ENCODE measurements at regions not wholly inside any gene's neighbourhood (a gene's known extent, or its start where the extent isn't known, plus 50 kb on each side); places are given as distances from the start of the nearest gene placed in this dataset.
"Not testable (repeated sequence)": the region's sequence is repeated elsewhere in the genome, so short reads cannot be mapped to it uniquely, and the experiment has no call there.

DNA sequence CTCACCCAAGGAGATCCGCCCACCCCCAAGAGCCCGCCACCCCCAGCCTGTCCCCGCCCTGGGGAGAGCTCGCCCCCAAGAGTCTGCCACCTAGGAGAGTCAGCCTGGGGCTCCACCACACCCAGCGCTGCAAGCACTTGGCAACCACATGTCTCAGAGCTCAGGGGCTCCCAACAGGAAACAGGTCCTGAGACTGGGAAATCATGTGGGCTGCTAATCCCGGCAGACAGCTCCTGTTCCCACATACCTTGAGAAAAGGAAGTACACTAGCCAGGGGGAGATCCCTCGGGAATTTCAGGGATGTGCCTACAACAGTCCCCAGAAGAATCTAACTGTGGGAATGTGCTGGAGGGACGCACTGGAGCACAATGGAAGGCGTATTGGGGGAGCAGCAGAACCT, 331.4 kb downstream of the ANAPC1 start:
- TF ChIP-seq, protein P1, sequence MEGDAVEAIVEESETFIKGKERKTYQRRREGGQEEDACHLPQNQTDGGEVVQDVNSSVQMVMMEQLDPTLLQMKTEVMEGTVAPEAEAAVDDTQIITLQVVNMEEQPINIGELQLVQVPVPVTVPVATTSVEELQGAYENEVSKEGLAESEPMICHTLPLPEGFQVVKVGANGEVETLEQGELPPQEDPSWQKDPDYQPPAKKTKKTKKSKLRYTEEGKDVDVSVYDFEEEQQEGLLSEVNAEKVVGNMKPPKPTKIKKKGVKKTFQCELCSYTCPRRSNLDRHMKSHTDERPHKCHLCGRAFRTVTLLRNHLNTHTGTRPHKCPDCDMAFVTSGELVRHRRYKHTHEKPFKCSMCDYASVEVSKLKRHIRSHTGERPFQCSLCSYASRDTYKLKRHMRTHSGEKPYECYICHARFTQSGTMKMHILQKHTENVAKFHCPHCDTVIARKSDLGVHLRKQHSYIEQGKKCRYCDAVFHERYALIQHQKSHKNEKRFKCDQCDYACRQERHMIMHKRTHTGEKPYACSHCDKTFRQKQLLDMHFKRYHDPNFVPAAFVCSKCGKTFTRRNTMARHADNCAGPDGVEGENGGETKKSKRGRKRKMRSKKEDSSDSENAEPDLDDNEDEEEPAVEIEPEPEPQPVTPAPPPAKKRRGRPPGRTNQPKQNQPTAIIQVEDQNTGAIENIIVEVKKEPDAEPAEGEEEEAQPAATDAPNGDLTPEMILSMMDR (conservative IDR thresholded peaks at IDR 0.05 in 1 of 2, IDR thresholded peaks at IDR 0.05 in 1 of 2; ENCODE audit: extremely low read depth in 1 of 2, insufficient read depth in 1 of 2, low read depth in 1 of 2, low read length in 2 of 2) = not testable (repeated sequence)
- not testable (repeated sequence) for TF ChIP-seq EZH2 (IDR thresholded peaks at IDR 0.05; ENCODE audit: borderline replicate concordance, low read length)

Measured in mammary epithelial cell (primary cell).